Fibroblast of mammary gland (primary cell): ENCODE measurements at regions not wholly inside any gene's neighbourhood (a gene's known extent, or its start where the extent isn't known, plus 50 kb on each side); places are given as distances from the start of the nearest gene placed in this dataset.
"Not testable (repeated sequence)": the region's sequence is repeated elsewhere in the genome, so short reads cannot be mapped to it uniquely, and the experiment has no call there.

Experiments used
- DNase-seq: peaks from one replicate; pipeline ENCODE4 v3.0.0-alpha.2; 2010; ENCODE audit warnings: low read depth
- H3K4me3 ChIP-seq: 2 replicates; pipeline ENCODE4 v1.5.1; 2011; ENCODE audit warnings: low read depth, mild to moderate bottlenecking, low read length, moderate library complexity; ENCODE audit not compliant: control insufficient read depth
- TF ChIP-seq, protein P1 (sequence below): conservative IDR thresholded peaks from 2 replicates; pipeline ENCODE4 v1.5.1; 2011; ENCODE audit warnings: low read depth, low read length, inconsistent platforms; ENCODE audit not compliant: control insufficient read depth, insufficient read depth

DNA sequence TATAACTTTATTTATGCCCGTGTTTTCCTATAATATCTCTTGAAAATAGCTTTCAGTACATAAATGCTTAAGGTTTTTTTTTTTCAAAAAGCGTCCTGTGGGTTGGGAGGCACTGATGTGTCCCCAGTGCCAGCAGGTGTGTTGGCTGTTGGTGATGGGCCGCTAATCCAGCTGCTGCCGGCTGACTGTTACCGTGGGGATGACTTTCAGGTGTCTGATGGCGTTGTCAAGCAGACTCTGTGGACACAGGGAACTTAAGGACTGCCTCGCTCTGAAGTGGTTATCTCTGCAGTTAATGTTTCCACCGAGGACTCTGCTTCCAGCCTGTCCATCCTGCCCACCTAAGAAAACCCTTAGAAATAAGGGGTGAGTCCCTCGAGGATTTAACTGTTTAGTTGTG lies 94.5 kb downstream of the ANKRD10 start:
- DNase-seq: no peak
- TF ChIP-seq, protein P1, sequence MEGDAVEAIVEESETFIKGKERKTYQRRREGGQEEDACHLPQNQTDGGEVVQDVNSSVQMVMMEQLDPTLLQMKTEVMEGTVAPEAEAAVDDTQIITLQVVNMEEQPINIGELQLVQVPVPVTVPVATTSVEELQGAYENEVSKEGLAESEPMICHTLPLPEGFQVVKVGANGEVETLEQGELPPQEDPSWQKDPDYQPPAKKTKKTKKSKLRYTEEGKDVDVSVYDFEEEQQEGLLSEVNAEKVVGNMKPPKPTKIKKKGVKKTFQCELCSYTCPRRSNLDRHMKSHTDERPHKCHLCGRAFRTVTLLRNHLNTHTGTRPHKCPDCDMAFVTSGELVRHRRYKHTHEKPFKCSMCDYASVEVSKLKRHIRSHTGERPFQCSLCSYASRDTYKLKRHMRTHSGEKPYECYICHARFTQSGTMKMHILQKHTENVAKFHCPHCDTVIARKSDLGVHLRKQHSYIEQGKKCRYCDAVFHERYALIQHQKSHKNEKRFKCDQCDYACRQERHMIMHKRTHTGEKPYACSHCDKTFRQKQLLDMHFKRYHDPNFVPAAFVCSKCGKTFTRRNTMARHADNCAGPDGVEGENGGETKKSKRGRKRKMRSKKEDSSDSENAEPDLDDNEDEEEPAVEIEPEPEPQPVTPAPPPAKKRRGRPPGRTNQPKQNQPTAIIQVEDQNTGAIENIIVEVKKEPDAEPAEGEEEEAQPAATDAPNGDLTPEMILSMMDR: no peak
- no peak overlapping the region for H3K4me3 ChIP-seq

DNA sequence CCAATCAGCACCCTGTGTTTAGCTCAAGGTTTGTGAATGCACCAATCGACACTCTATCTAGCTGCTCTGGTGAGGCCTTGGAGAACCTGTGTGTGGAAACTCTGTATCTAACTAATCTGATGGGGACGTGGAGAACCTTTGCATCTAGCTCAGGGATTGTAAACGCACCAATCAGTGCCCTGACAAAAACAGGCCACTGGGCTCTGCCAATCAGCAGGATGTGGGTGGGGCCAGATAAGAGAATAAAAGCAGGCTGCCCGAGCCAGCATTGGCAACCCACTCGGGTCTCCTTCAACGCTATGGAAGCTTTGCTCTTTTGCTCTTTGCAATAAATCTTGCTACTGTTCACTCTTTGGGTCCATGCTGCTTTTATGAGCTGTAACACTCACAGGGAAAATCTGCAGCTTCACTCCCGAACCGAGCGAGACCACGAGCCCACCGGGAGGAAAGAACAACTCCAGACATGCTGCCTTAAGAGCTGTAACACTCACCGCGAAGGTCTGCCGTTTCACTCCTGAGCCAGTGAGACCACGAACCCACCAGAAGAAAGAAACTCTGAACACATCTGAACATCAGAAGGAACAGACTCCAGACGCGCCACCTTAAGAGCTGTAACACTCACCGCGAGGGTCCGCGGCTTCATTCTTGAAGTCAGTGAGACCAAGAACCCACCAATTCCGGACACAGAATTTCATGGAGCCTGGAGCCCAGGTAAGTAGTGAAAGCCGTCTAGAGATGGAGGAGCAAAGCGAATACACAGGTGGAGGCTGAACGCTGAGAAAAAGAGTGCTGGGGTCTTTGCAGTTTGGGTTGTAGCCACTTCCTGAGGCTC lies 92.8 kb downstream of the ANKRD10 start:
- DNase-seq, H3K4me3 ChIP-seq: not testable (repeated sequence)

DNA sequence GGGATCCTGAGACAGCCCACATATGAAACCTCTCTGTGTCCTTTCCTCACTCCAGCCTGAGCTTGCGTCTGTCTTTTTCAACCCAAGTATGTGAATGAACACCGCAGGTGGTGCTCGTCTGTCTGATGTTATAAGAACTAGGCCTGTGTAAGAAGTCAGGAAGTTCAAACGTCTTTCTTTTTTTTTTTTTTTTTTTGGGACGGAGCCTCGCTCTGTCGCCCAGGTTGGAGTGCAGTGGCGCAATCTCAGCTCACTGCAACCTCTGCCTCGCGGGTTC lies 92.3 kb downstream of the ANKRD10 start:
- no peak overlapping the region for H3K4me3 ChIP-seq
- DNase-seq: no peak
- TF ChIP-seq, protein P1: no peak

DNA sequence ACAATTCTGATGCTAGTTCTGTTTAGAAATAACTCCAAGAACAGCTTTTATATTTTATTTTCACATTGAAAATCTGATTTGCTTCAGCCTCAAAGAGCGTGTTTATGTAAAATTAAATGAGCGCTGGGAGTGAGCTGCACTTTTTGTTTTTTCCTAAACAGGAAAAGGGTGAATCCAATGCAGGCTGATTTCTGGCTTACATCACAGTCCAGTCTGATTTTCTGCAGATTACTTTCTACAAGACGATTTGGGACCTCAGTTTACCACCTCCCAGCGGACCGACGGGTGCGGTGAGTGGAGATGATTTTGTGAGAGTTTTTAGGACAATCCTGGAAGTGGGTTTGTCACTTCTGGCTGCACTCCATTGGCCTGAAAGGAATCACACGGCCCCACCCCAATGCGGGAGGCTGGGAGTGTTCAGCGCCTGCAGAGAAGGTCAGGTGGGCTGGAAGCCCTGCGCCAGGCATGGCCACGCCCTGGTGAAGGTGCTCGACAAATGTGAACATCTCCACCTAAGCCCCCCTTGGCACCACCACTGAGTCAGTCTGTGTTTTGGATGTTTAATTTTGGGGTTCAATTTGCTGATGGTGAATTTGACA lies 90.1 kb downstream of the ANKRD10 start:
- H3K4me3 ChIP-seq: no peak overlapping the region
- TF ChIP-seq, protein P1: no peak
- DNase-seq: no peak

DNA sequence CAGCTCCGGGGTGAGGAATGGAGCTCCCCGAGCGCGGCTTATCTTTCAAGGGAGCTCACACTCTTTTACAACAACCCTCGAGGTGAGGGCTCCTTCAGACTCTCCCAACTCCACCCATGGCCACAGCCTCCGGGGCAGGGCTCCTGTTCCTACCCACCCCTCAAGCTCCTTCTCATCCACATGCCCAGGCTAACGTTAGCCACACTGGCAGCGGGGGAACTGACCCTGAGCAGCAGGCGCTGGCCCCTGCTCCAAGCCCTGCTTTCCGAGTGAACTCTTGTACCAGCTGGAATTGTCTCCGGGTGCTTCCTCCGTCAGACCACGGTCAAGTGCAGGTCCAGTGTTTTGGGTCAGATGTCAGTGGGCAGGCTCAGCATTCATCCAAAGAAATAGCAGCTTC lies 89.4 kb downstream of the ANKRD10 start:
- H3K4me3 ChIP-seq: no peak overlapping the region
- TF ChIP-seq, protein P1: no peak
- DNase-seq: no peak

DNA sequence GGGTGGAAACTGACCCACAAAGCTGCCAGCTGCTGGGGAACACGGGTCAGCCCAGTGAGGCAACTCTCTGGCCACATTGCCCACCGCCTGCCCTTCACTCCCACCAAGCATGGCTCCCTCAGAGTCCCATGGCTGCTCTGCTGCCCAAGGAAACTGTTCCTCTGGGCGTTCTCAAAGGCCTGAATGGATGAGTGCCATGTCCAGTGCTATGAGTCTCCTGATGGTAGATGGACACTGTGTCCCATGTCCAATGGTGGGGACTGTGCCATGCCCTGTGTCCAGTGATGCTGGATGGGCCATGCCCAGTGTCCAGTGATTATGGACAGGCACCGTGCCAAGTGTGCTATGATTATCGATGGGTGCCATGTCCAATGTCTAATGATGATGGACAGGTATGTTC lies 88.8 kb downstream of the ANKRD10 start:
- no peak for DNase-seq
- H3K4me3 ChIP-seq: no peak overlapping the region
- TF ChIP-seq, protein P1: no peak

DNA sequence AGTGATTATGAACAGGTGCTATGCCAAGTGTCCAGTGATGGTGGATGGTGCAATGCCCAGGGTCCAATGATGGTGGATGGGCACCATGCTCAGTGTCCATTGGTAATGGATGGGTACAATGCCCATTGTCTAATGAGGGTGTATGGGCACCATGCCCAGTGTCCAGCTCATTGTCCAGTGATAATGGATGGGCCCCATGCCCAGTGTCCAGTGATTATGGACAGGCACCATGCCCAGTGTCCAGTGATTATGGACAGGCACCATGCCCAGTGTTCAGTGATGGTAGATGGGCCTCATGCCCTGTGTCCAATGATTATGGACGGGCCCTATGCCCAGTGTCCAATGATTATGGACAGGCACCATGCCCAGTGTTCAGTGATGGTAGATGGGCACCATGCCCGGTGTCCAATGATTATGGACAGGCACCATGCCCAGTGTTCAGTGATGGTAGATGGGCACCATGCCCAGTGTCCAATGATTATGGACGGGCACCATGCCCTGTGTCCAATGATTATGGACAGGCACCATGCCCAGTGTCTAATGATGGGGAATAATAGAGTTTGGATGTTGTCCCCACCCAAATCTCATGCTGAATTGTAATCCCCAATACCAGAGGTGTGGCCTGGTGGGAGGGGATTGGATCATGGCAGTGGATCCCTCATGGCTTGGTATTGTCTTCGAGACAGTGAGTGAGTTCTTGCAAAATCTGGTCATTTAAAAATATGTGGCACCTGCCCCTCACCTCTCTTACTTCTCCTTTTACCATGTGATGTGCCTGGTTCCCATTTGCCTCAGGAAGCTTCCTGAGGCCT lies 87.8 kb downstream of the ANKRD10 start:
- TF ChIP-seq, protein P1: no peak

More for the DNA sequence above, 87.8 kb downstream of the ANKRD10 start:
- no peak overlapping the region for H3K4me3 ChIP-seq
- DNase-seq: no peak
